SK-N-SH treated with all-trans-retinoic acid at 6 μM for 48 hours (cell line): ENCODE measurements at regions not wholly inside any gene's neighbourhood (a gene's known extent, or its start where the extent isn't known, plus 50 kb on each side); places are given as distances from the start of the nearest gene placed in this dataset.

Experiments used
- CSRNP3 ChIP-seq: fragments of 250-450 bp; sonication (Bioruptor Pico); IDR thresholded peaks from 2 replicates; pipeline ENCODE4 v1.5.1; 2021; ENCODE audit warnings: mild to moderate bottlenecking, moderate library complexity
- GLIS3 ChIP-seq: fragments of 250-450 bp; sonication (Bioruptor Pico); IDR thresholded peaks from 2 replicates; pipeline ENCODE4 v1.5.0; 2020; ENCODE audit warnings: mild to moderate bottlenecking, moderate library complexity
- ISL1 ChIP-seq: fragments of 250-450 bp; sonication (Bioruptor Pico); IDR thresholded peaks from 2 replicates; pipeline ENCODE4 v2.1.2; 2022; ENCODE audit warnings: mild to moderate bottlenecking, moderate library complexity
- OSR1 ChIP-seq: fragments of 250-450 bp; sonication (Bioruptor Pico); IDR thresholded peaks from 2 replicates; pipeline ENCODE4 v1.8.0; 2022; ENCODE audit warnings: moderate library complexity, mild to moderate bottlenecking, inconsistent platforms
- PPARA ChIP-seq: fragments of 250-450 bp; sonication (Bioruptor Pico); IDR thresholded peaks from 2 replicates; pipeline ENCODE4 v1.5.0; 2020; ENCODE audit warnings: mild to moderate bottlenecking, borderline replicate concordance
- RARB ChIP-seq: fragments of 250-450 bp; sonication (Bioruptor Pico); IDR thresholded peaks from 2 replicates; pipeline ENCODE4 v1.8.0; 2021; ENCODE audit warnings: mild to moderate bottlenecking, moderate library complexity
- TSHZ2 ChIP-seq: fragments of 250-450 bp; sonication (Bioruptor Pico); IDR thresholded peaks from 2 replicates; pipeline ENCODE4 v1.5.0; 2020; ENCODE audit warnings: mild to moderate bottlenecking, moderate library complexity
- ZC3H10 ChIP-seq: fragments of 250-450 bp; sonication (Bioruptor Pico); IDR thresholded peaks from 2 replicates; pipeline ENCODE4 v1.5.1; 2021; ENCODE audit warnings: mild to moderate bottlenecking, moderate library complexity
- ZFP3 ChIP-seq: fragments of 250-450 bp; sonication (Bioruptor Pico); IDR thresholded peaks from 2 replicates; pipeline ENCODE4 v1.5.0; 2020; ENCODE audit warnings: mild to moderate bottlenecking, moderate library complexity
- TF ChIP-seq, protein P1 (sequence below): fragments of 250-450 bp; sonication (Bioruptor Pico); IDR thresholded peaks from 2 replicates; pipeline ENCODE4 v1.8.0; 2020; ENCODE audit warnings: mild to moderate bottlenecking, moderate library complexity, borderline replicate concordance
- TF ChIP-seq, protein P2 (sequence below): fragments of 250-450 bp; sonication (Bioruptor Pico); IDR thresholded peaks from 2 replicates; pipeline ENCODE4 v1.5.1; 2020; ENCODE audit warnings: low read depth, mild to moderate bottlenecking, moderate library complexity

GRCh38 chr9:107183176-107183575, 99.9 kb upstream of the RAD23B start:
- TF ChIP-seq TSHZ2 (CRISPR knock-in tag) (no peak), OSR1 (CRISPR knock-in tag) (no peak), PPARA (CRISPR knock-in tag) (no peak), ZFP3 (CRISPR knock-in tag) (no peak), ZC3H10 (CRISPR knock-in tag) (no peak), RARB (CRISPR knock-in tag) (no peak), GLIS3 (CRISPR knock-in tag) (no peak), CSRNP3 (CRISPR knock-in tag) (no peak), ISL1 (CRISPR knock-in tag) (no peak)
- TF ChIP-seq, protein P1, sequence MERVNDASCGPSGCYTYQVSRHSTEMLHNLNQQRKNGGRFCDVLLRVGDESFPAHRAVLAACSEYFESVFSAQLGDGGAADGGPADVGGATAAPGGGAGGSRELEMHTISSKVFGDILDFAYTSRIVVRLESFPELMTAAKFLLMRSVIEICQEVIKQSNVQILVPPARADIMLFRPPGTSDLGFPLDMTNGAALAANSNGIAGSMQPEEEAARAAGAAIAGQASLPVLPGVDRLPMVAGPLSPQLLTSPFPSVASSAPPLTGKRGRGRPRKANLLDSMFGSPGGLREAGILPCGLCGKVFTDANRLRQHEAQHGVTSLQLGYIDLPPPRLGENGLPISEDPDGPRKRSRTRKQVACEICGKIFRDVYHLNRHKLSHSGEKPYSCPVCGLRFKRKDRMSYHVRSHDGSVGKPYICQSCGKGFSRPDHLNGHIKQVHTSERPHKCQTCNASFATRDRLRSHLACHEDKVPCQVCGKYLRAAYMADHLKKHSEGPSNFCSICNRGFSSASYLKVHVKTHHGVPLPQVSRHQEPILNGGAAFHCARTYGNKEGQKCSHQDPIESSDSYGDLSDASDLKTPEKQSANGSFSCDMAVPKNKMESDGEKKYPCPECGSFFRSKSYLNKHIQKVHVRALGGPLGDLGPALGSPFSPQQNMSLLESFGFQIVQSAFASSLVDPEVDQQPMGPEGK (CRISPR knock-in tag): no peak
- TF ChIP-seq, protein P2, sequence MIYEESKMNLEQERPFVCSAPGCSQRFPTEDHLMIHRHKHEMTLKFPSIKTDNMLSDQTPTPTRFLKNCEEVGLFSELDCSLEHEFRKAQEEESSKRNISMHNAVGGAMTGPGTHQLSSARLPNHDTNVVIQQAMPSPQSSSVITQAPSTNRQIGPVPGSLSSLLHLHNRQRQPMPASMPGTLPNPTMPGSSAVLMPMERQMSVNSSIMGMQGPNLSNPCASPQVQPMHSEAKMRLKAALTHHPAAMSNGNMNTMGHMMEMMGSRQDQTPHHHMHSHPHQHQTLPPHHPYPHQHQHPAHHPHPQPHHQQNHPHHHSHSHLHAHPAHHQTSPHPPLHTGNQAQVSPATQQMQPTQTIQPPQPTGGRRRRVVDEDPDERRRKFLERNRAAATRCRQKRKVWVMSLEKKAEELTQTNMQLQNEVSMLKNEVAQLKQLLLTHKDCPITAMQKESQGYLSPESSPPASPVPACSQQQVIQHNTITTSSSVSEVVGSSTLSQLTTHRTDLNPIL (CRISPR knock-in tag): no peak
